GM18511 (cell line): ENCODE measurements at regions not wholly inside any gene's neighbourhood (a gene's known extent, or its start where the extent isn't known, plus 50 kb on each side); places are given as distances from the start of the nearest gene placed in this dataset.
A peak's percentile ranks its signal among the peaks of the same experiment; 100 is the strongest.
"Not testable (repeated sequence)": the region's sequence is repeated elsewhere in the genome, so short reads cannot be mapped to it uniquely, and the experiment has no call there.

Experiments used
- ATAC-seq: cut with Tn5 transposase; IDR thresholded peaks from one replicate; pipeline ENCODE4 v1.9.1; 2021; ENCODE audit warnings: mild to moderate bottlenecking, moderate library complexity; ENCODE audit not compliant: unreplicated experiment

- not testable (repeated sequence) for ATAC-seq
Observed at GRCh38 chr16:46388354-46388753, 232.8 kb downstream of the SHCBP1 start.

GRCh38 chr16:46387720-46388119 lies 233.5 kb downstream of the SHCBP1 start:
- not testable (repeated sequence) for ATAC-seq

GRCh38 chr16:46386805-46387620 lies 234.2 kb downstream of the SHCBP1 start:
- ATAC-seq = peak; percentile 4

- ATAC-seq = not testable (repeated sequence)
Observed at GRCh38 chr16:46386110-46386771, 234.9 kb downstream of the SHCBP1 start.

GRCh38 chr16:46384285-46385061 lies 236.7 kb downstream of the SHCBP1 start:
- ATAC-seq = not testable (repeated sequence)

- ATAC-seq = not testable (repeated sequence)
Observed at GRCh38 chr16:46383581-46383980, 237.6 kb downstream of the SHCBP1 start.

- ATAC-seq = not testable (repeated sequence)
Observed at GRCh38 chr16:46382791-46383541, 238.2 kb downstream of the SHCBP1 start.

GRCh38 chr16:46382079-46382478 lies 239.1 kb downstream of the SHCBP1 start:
- ATAC-seq = not testable (repeated sequence)

GRCh38 chr16:46381344-46381743 lies 239.8 kb downstream of the SHCBP1 start:
- not testable (repeated sequence) for ATAC-seq
